Ishikawa (cell line): ENCODE measurements at regions not wholly inside any gene's neighbourhood (a gene's known extent, or its start where the extent isn't known, plus 50 kb on each side); places are given as distances from the start of the nearest gene placed in this dataset.

ENCODE experiments used
- CREB1 ChIP-seq: IDR thresholded peaks from 2 replicates; pipeline ENCODE4 v1.6.1; 2012; ENCODE audit warnings: low read depth
- EP300 ChIP-seq: IDR thresholded peaks from 2 replicates; pipeline ENCODE4 v1.6.1; 2012; ENCODE audit warnings: borderline replicate concordance
- TAF1 ChIP-seq: IDR thresholded peaks from 2 replicates; pipeline ENCODE4 v1.6.1; 2012; ENCODE audit warnings: low read depth, mild to moderate bottlenecking

GRCh38 chrX:23524467-23524866 lies 142.8 kb upstream of the PRDX4 start:
- TF ChIP-seq TAF1, result no peak
- no peak for TF ChIP-seq EP300
- no peak for TF ChIP-seq CREB1
